ENCODE measurements at regions not wholly inside any gene's neighbourhood (a gene's known extent, or its start where the extent isn't known, plus 50 kb on each side); places are given as distances from the start of the nearest gene placed in this dataset.
A peak's percentile ranks its signal among the peaks of the same experiment; 100 is the strongest.

- TF ChIP-seq, protein P1, sequence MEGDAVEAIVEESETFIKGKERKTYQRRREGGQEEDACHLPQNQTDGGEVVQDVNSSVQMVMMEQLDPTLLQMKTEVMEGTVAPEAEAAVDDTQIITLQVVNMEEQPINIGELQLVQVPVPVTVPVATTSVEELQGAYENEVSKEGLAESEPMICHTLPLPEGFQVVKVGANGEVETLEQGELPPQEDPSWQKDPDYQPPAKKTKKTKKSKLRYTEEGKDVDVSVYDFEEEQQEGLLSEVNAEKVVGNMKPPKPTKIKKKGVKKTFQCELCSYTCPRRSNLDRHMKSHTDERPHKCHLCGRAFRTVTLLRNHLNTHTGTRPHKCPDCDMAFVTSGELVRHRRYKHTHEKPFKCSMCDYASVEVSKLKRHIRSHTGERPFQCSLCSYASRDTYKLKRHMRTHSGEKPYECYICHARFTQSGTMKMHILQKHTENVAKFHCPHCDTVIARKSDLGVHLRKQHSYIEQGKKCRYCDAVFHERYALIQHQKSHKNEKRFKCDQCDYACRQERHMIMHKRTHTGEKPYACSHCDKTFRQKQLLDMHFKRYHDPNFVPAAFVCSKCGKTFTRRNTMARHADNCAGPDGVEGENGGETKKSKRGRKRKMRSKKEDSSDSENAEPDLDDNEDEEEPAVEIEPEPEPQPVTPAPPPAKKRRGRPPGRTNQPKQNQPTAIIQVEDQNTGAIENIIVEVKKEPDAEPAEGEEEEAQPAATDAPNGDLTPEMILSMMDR (IDR thresholded peaks at IDR 0.05), result no peak
- no peak for TF ChIP-seq POLR2A (IDR thresholded peaks at IDR 0.05)
- DNase-seq (no peak), ATAC-seq (no peak)
- 78% methylated on average over 5 of the region's 5 CpGs for WGBS (ENCODE audit: insufficient coverage, low coverage, low lambda C conversion rate, missing lambda C conversion rate)
- Histone ChIP-seq H3K9me3 (no peaks in the 10 kb centered on the region), H3K4me1 (no peaks in the 10 kb centered on the region), H3K27me3 (no peaks in the 10 kb centered on the region), H3K4me3 (no peak overlapping the region), H3K36me3 (no peaks in the 10 kb centered on the region), H3K27ac (no peak overlapping the region)
- intact Hi-C loops (cut with DNase I), result no loop called here
These were observed 77.3 kb upstream of the PIP4K2A start for GRCh38 chr10:22791665-22792064.

- intact Hi-C loops (cut with DNase I), result no loop called here
- Histone ChIP-seq H3K27ac (no peak overlapping the region), H3K9me3 (no peaks in the 10 kb centered on the region), H3K36me3 (no peaks in the 10 kb centered on the region), H3K4me3 (no peak overlapping the region), H3K27me3 (no peaks in the 10 kb centered on the region), H3K4me1 (peaks cover 0 to 7% (median 0%) of the 10 kb centered on the region in 4 donors)
- DNase-seq (no peak), ATAC-seq (no peak)
- WGBS (ENCODE audit: insufficient coverage, low coverage, low lambda C conversion rate, missing lambda C conversion rate), result 87% methylated on average over 1 of the region's 1 CpG
- TF ChIP-seq, protein P1 (IDR thresholded peaks at IDR 0.05), result no peak
- no peak for TF ChIP-seq POLR2A (IDR thresholded peaks at IDR 0.05)
These were observed 70.3 kb upstream of the PIP4K2A start for GRCh38 chr10:22784668-22785067.

- Histone ChIP-seq H3K9me3 (no peaks in the 10 kb centered on the region), H3K4me3 (no peak overlapping the region), H3K27ac (no peak overlapping the region), H3K27me3 (no peaks in the 10 kb centered on the region), H3K4me1 (peaks cover 0 to 13% (median 0%) of the 10 kb centered on the region in 4 donors), H3K36me3 (no peaks in the 10 kb centered on the region)
- no peak for TF ChIP-seq POLR2A (IDR thresholded peaks at IDR 0.05)
- intact Hi-C loops (cut with DNase I), result no loop called here
- no peak for ATAC-seq
- no peak for DNase-seq
- WGBS (ENCODE audit: insufficient coverage, low coverage, low lambda C conversion rate, missing lambda C conversion rate), result 76% methylated on average over 3 of the region's 3 CpGs
These were observed 69.4 kb upstream of the PIP4K2A start for GRCh38 chr10:22783807-22784206.

GRCh38 chr10:22780474-22780885, 66.1 kb upstream of the PIP4K2A start:
- Histone ChIP-seq H3K27me3 (no peaks in the 10 kb centered on the region), H3K4me3 (no peak overlapping the region), H3K4me1 (peaks cover 0 to 13% (median 0%) of the 10 kb centered on the region in 4 donors), H3K27ac (peak overlapping the region in 1 of 3 donors; percentile 3), H3K9me3 (no peaks in the 10 kb centered on the region), H3K36me3 (no peaks in the 10 kb centered on the region)
- intact Hi-C loops (cut with DNase I), result no loop called here
- no peak for ATAC-seq
- TF ChIP-seq, protein P1 (IDR thresholded peaks at IDR 0.05), result no peak
- DNase-seq, result no peak
- 39% methylated on average over 4 of the region's 5 CpGs for WGBS (ENCODE audit: insufficient coverage, low coverage, low lambda C conversion rate, missing lambda C conversion rate)

DNA sequence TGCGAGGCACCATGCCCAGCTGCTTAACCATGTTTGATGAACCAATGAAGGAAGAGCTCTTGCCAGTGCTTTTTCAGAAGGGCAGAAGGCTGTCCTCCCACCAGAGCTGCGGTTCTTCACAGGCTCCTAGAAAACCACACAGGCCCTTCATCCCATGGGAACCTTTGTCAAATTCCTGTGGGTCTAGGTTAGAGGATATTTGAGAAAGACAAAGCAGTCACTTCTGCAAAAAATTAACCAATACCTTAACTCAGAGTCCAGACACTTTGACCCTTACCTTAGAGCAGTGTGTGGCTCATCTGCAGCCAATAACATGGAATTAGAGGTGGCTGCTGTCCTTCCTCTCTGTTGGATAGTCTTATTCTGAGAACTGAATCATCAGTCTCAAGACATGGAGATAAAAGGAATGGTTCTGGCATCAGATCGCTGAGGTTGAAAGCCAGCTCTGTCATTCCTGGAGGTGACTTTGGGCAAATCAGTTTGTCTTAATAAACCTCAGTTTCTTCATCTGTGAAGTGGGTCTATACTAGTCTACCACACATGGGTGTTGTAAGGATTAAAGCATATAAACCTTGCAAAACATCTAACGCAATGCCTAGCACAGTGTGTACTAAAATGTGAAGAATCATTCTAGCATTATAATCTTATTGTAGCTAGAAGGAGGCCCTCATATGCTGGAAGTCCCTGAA, 65.1 kb upstream of the PIP4K2A start:
- WGBS (ENCODE audit: insufficient coverage, low coverage, low lambda C conversion rate, missing lambda C conversion rate), result 67% methylated on average over 4 of the region's 4 CpGs
- Histone ChIP-seq H3K4me3 (no peak overlapping the region), H3K27ac (no peak overlapping the region), H3K9me3 (no peaks in the 10 kb centered on the region), H3K36me3 (no peaks in the 10 kb centered on the region), H3K4me1 (peaks cover 0 to 13% (median 0%) of the 10 kb centered on the region in 4 donors), H3K27me3 (no peaks in the 10 kb centered on the region)
- intact Hi-C loops (cut with DNase I), result no loop called here
- DNase-seq, result no peak
- TF ChIP-seq POLR2A (IDR thresholded peaks at IDR 0.05), result no peak
- TF ChIP-seq, protein P1 (IDR thresholded peaks at IDR 0.05), result no peak
- peak; percentile 69 to 89 (median 75) for ATAC-seq
